CD8-positive, alpha-beta memory T cell (primary cell): ENCODE measurements at regions not wholly inside any gene's neighbourhood (a gene's known extent, or its start where the extent isn't known, plus 50 kb on each side); places are given as distances from the start of the nearest gene placed in this dataset.
A peak's percentile ranks its signal among the peaks of the same experiment; 100 is the strongest.

Experiments
- CTCF ChIA-PET: fragments of 350-600 bp; sonication (Branson Sonifier 250); formaldehyde crosslinking; loops from one replicate; lab custom pipeline; 2021; ENCODE audit warnings: antibody characterized with exemption; lab: Charles Lee
- POLR2A ChIA-PET: fragments of 350-600 bp; sonication (Branson Sonifier 250); formaldehyde crosslinking; loops from one replicate; lab custom pipeline; 2021; ENCODE audit warnings: antibody characterized with exemption; lab: Charles Lee
- DNase-seq, 5 donors: peaks; one replicate each; pipeline versions ENCODE4 v3.0.0 to v3.0.0-alpha.2; 2020 to 2022; ENCODE audit warnings: mixed read lengths in 1 of 5
- H3K27ac ChIP-seq: one replicate; pipeline ENCODE4 v1.7.0; 2013; ENCODE audit warnings: low read depth, mild to moderate bottlenecking, low read length, moderate library complexity
- H3K27me3 ChIP-seq: 2 replicates; pipeline ENCODE4 v1.7.0; 2013; ENCODE audit warnings: low read length, mild to moderate bottlenecking; ENCODE audit not compliant: insufficient read depth, poor library complexity, severe bottlenecking
- H3K36me3 ChIP-seq: 2 replicates; pipeline ENCODE4 v1.7.0; 2013; ENCODE audit warnings: mild to moderate bottlenecking, low read length, moderate library complexity; ENCODE audit not compliant: insufficient read depth
- H3K4me1 ChIP-seq: 2 replicates; pipeline ENCODE4 v1.7.0; 2013; ENCODE audit warnings: mild to moderate bottlenecking, low read length, moderate library complexity; ENCODE audit not compliant: insufficient read depth
- H3K4me3 ChIP-seq: 2 replicates; pipeline ENCODE4 v1.7.0; 2013; ENCODE audit warnings: mild to moderate bottlenecking, low read length
- H3K9me3 ChIP-seq: 2 replicates; pipeline ENCODE4 v1.7.0; 2013; ENCODE audit warnings: mild to moderate bottlenecking, low read length
- H3K27ac Mint-ChIP-seq, 8 donors: one replicate each; pipeline ENCODE4 v1.8.0; 2020 to 2021; ENCODE audit warnings: mixed read lengths in 8 of 8, mild to moderate bottlenecking in 6 of 8, inconsistent platforms in 3 of 8, moderate library complexity in 3 of 8
- H3K27me3 Mint-ChIP-seq, 2 donors: one replicate each; pipeline ENCODE4 v1.8.0; 2020 to 2021; ENCODE audit warnings: mixed read lengths in 2 of 2, mild to moderate bottlenecking in 1 of 2, moderate library complexity in 1 of 2
- H3K36me3 Mint-ChIP-seq, 3 donors: one replicate each; pipeline ENCODE4 v1.8.0; 2020 to 2021; ENCODE audit warnings: mixed read lengths in 3 of 3, inconsistent platforms in 1 of 3, mild to moderate bottlenecking in 1 of 3
- H3K4me1 Mint-ChIP-seq, 3 donors: one replicate each; pipeline ENCODE4 v1.8.0; 2020 to 2021; ENCODE audit warnings: mixed read lengths in 3 of 3, inconsistent platforms in 1 of 3, mild to moderate bottlenecking in 1 of 3
- H3K4me3 Mint-ChIP-seq, 7 donors: one replicate each; pipeline ENCODE4 v1.8.0; 2020 to 2021; ENCODE audit warnings: mixed read lengths in 7 of 7, mild to moderate bottlenecking in 6 of 7, moderate library complexity in 4 of 7, inconsistent platforms in 2 of 7
- H3K9me3 Mint-ChIP-seq, 5 donors: one replicate each; pipeline ENCODE4 v1.8.0; 2020 to 2022; ENCODE audit warnings: mixed read lengths in 5 of 5, mild to moderate bottlenecking in 3 of 5, moderate library complexity in 2 of 5, inconsistent platforms in 1 of 5

DNA sequence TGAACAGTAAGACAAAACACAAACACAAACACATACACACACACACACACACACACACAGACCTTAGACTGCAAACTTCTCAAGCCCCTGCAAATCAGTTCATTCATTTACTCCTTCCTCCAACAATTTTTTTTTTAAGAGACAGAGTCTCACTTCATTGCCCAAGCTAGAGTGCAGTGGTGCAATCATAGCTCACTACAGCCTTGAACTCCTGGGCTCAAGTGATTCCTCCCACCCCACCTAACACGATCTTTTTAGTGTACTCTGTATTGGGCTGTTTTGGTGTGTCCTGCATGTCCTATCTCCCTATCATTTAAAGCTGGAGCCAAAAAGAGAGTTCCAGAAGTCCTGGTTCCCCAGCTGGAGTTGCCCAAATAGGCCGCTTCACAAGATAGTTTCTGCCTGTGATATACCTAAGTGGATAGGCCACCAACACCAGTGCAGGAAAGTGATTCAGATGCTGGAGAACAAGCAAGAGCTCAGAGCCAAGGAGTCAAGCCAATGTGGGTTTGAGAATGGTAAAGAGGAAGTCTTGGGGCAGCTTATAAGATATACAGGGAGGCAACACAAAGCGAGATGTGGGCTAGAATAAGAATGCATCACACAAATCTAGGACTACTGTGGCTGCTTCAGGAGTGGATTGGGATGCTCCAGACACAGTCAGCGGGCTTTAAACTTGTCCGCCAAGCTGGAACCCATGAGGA, 85.4 kb upstream of the RAPGEF2 start:
- H3K27me3 Mint-ChIP-seq, result peaks cover 1 to 7% of the 10 kb centered on the region in 2 donors
- Histone ChIP-seq H3K27ac (no peak overlapping the region), H3K4me3 (no peak overlapping the region), H3K36me3 (no peaks in the 10 kb centered on the region), H3K9me3 (no peaks in the 10 kb centered on the region), H3K4me1 (no peaks in the 10 kb centered on the region), H3K27me3 (no peaks in the 10 kb centered on the region)
- no peaks in the 10 kb centered on the region for H3K9me3 Mint-ChIP-seq
- no peaks in the 10 kb centered on the region for H3K36me3 Mint-ChIP-seq
- no peak overlapping the region for H3K4me3 Mint-ChIP-seq
- ChIA-PET CTCF (interaction anchor here (1.3 to 1.5 kb wide), 2 partner anchors 12 to 166 kb away, joined by 3 read pairs; no protein-coding TSS in a partner anchor), POLR2A (no interaction called here)
- DNase-seq, result no peak
- no peak overlapping the region for H3K27ac Mint-ChIP-seq
- H3K4me1 Mint-ChIP-seq, result no peaks in the 10 kb centered on the region

DNA sequence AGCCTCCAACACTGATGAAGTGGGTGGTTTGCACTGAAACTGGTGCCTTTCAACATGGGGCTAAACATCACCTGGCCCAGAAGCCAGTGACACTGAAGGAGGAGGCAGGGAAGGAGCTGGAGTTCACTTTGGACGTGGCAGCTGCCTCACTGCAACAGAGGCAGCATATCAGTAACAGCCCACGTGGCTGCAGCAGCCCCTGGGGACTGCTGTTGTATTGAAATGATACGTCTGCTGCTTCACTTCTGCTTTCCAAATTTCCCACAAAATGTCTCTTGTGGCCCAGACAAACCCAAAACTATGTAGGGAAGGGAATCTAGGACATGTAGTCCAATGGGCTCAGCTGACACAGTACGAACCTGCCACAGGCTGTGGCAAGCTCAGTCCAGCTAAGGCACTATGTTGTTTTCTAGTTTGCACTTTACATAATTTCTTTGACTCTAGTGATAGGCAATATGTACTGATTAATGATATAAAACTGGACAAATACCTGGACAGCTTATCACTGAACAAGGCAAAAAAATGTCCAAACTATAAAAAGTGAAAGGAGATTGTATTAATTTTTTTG, 84.7 kb upstream of the RAPGEF2 start:
- POLR2A ChIA-PET, result no interaction called here
- CTCF ChIA-PET, result interaction anchor here (1.5 kb wide), 1 partner anchor 11 kb away, joined by 3 read pairs; no protein-coding TSS in a partner anchor

DNA sequence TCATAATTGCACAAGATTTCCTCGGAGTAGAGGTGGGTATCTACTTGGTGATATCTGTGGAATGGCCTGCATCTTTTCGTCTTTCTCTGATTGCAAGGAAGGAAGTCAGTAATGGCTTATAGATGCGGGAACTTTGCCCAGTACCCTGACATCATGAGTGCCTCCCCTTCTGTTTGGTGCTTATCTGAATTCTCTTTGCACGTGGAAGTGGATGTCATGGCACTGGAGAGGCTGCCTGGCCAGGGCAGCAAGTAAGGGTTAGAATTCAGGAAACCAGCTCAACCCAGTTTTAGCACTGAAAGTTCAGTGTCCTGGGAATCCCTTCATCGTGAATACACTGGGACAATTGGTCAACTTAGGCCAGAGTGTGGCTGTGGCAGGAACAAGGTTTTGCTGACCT, 83.5 kb upstream of the RAPGEF2 start:
- H3K9me3 ChIP-seq, result no peaks in the 10 kb centered on the region
- H3K36me3 Mint-ChIP-seq, result no peaks in the 10 kb centered on the region
- no peak overlapping the region for H3K27ac Mint-ChIP-seq
- ChIA-PET CTCF (no interaction called here), POLR2A (no interaction called here)
- no peaks in the 10 kb centered on the region for H3K27me3 ChIP-seq
- no peak overlapping the region for H3K4me3 Mint-ChIP-seq
- no peak overlapping the region for H3K4me3 ChIP-seq
- DNase-seq, result no peak
- no peaks in the 10 kb centered on the region for H3K4me1 Mint-ChIP-seq
- peaks cover 1 to 3% of the 10 kb centered on the region in 2 donors for H3K27me3 Mint-ChIP-seq
- H3K4me1 ChIP-seq, result no peaks in the 10 kb centered on the region
- no peaks in the 10 kb centered on the region for H3K9me3 Mint-ChIP-seq
- no peaks in the 10 kb centered on the region for H3K36me3 ChIP-seq
- no peak overlapping the region for H3K27ac ChIP-seq

More for the DNA sequence above, 84.7 kb upstream of the RAPGEF2 start:
- H3K36me3 Mint-ChIP-seq, result no peaks in the 10 kb centered on the region
- Histone ChIP-seq H3K27me3 (no peaks in the 10 kb centered on the region), H3K27ac (peak overlapping the region; percentile 6), H3K4me3 (no peak overlapping the region), H3K9me3 (no peaks in the 10 kb centered on the region), H3K36me3 (no peaks in the 10 kb centered on the region), H3K4me1 (no peaks in the 10 kb centered on the region)
- no peak overlapping the region for H3K27ac Mint-ChIP-seq
- DNase-seq, result no peak
- H3K27me3 Mint-ChIP-seq, result peaks cover 1 to 7% of the 10 kb centered on the region in 2 donors
- H3K4me1 Mint-ChIP-seq, result no peaks in the 10 kb centered on the region
- no peaks in the 10 kb centered on the region for H3K9me3 Mint-ChIP-seq
- no peak overlapping the region for H3K4me3 Mint-ChIP-seq

DNA sequence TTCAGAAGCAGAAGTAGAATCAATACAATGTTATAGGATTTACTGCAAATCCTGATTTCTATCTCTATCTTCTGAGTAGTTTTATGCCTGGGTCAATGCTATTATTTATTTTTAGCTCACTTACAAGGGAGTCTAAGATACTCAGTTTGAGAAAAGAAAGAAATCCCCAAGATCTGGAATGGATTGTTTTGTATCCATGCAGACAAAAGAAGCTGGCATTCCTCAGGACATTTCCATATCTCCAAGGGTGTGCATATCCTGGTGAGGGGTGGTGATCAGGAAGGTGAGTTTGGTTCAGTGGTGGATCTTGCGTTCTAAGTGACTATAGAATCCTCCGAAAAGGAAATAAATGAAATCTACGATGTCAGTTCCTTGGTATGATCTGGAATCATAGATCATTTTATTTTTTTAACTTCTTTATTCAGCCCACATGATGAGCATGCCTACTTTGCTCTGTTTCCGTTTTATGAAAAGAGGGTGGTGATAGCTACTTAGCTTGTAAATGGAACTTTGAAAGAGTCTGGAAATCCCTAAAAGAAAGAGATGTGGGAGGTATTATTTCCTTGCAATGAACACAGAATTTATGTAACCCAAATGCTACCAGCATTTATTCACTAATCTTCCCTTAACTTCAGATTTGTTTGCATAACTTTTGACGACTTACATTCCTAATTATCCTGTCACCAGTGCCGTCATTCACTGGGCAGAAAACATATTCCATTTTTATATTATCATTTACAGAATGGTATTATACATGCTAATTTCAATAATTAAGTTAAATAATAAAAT, 81.1 kb upstream of the RAPGEF2 start:
- H3K27ac Mint-ChIP-seq, result no peak overlapping the region
- POLR2A ChIA-PET, result no interaction called here

DNA sequence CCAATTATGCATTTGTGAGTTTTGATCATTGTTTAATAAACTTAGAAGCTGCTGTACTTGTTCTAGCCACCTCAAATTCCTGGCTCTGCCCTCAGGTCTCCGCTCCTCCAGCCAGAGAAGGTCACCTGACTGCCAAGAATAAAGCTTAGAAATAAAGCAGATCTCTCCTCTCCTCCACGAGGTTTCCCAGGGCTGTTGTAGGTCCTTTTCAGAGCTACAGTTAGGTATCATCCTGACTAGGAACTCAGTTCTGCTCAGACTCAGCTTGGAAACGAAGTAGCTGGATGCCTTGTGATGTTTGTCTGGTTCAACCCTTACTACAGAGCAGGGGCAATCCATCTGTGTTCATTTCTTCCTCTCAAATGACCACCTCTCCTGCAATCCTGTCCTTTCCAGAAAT, 79.1 kb upstream of the RAPGEF2 start:
- H3K9me3 Mint-ChIP-seq, result no peaks in the 10 kb centered on the region
- peaks cover 1 to 3% of the 10 kb centered on the region in 2 donors for H3K27me3 Mint-ChIP-seq
- H3K4me1 ChIP-seq, result no peaks in the 10 kb centered on the region
- H3K9me3 ChIP-seq, result no peaks in the 10 kb centered on the region
- H3K36me3 Mint-ChIP-seq, result no peaks in the 10 kb centered on the region
- H3K36me3 ChIP-seq, result no peaks in the 10 kb centered on the region
- H3K27ac Mint-ChIP-seq, result peak overlapping the region in 1 of 8 donors; percentile 13
- no peak for DNase-seq
- no peak overlapping the region for H3K27ac ChIP-seq
- no peak overlapping the region for H3K4me3 ChIP-seq
- POLR2A ChIA-PET, result no interaction called here
- H3K4me3 Mint-ChIP-seq, result no peak overlapping the region
- no peaks in the 10 kb centered on the region for H3K27me3 ChIP-seq
- CTCF ChIA-PET, result no interaction called here
- no peaks in the 10 kb centered on the region for H3K4me1 Mint-ChIP-seq

More for the DNA sequence above, 81.1 kb upstream of the RAPGEF2 start:
- no peaks in the 10 kb centered on the region for H3K27me3 ChIP-seq
- no peaks in the 10 kb centered on the region for H3K36me3 ChIP-seq
- CTCF ChIA-PET, result no interaction called here
- Mint-ChIP-seq H3K4me1 (no peaks in the 10 kb centered on the region), H3K4me3 (no peak overlapping the region), H3K27me3 (peaks cover 1 to 3% of the 10 kb centered on the region in 2 donors), H3K9me3 (no peaks in the 10 kb centered on the region), H3K36me3 (no peaks in the 10 kb centered on the region)
- no peak overlapping the region for H3K27ac ChIP-seq
- H3K4me1 ChIP-seq, result no peaks in the 10 kb centered on the region
- no peak overlapping the region for H3K4me3 ChIP-seq
- no peak for DNase-seq
- no peaks in the 10 kb centered on the region for H3K9me3 ChIP-seq

DNA sequence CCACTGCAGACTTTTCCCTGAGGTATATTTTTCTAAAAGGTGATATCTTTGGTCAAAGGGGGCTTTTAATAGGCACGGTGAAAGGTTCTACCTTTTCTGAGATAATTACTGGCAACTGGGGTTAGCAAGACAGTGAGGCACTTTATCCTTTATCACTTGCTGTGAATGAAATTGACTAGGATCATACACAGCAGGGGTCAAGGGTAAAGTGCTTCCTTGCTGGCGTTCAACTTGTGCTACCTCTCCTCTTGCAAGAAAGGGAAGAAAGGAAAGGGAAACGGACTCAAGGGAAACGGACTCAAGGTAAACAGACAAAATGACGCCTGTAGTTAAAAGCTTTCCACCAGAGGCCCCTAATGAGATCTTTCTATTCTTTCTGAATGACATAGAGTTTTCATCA, 78.6 kb upstream of the RAPGEF2 start:
- H3K4me3 ChIP-seq, result no peak overlapping the region
- H3K27ac ChIP-seq, result no peak overlapping the region
- Mint-ChIP-seq H3K9me3 (no peaks in the 10 kb centered on the region), H3K36me3 (no peaks in the 10 kb centered on the region), H3K4me1 (no peaks in the 10 kb centered on the region), H3K27ac (no peak overlapping the region), H3K4me3 (no peak overlapping the region), H3K27me3 (peaks cover 1 to 7% of the 10 kb centered on the region in 2 donors)
- H3K27me3 ChIP-seq, result no peaks in the 10 kb centered on the region
- ChIA-PET POLR2A (no interaction called here), CTCF (no interaction called here)
- H3K36me3 ChIP-seq, result no peaks in the 10 kb centered on the region
- no peak for DNase-seq
- H3K9me3 ChIP-seq, result no peaks in the 10 kb centered on the region
- no peaks in the 10 kb centered on the region for H3K4me1 ChIP-seq

DNA sequence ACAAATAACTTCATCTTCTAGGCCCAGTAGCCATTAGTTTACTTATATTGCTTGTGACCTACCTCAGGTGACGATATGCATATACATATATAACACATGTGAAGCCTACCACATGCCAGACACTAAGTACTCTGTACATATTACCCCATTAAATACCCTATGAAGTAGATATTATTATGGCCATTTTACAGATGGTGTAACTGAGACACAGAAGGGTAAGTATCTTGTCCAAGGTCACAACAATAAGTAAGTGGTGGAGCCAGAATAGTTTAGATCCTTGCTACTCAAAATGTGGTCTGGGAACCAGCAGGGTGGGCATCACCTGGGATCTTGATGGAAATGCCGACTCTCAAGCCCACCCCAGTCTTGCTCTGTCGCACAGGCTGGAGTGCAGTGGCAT, 78.1 kb upstream of the RAPGEF2 start:
- Mint-ChIP-seq H3K9me3 (no peaks in the 10 kb centered on the region), H3K4me3 (no peak overlapping the region), H3K4me1 (no peaks in the 10 kb centered on the region), H3K36me3 (no peaks in the 10 kb centered on the region), H3K27me3 (peaks cover 1 to 4% of the 10 kb centered on the region in 2 donors), H3K27ac (no peak overlapping the region)
- ChIA-PET POLR2A (no interaction called here), CTCF (no interaction called here)
- H3K27ac ChIP-seq, result no peak overlapping the region
- no peaks in the 10 kb centered on the region for H3K4me1 ChIP-seq
- no peaks in the 10 kb centered on the region for H3K27me3 ChIP-seq
- no peaks in the 10 kb centered on the region for H3K9me3 ChIP-seq
- no peak for DNase-seq
- H3K36me3 ChIP-seq, result no peaks in the 10 kb centered on the region
- no peak overlapping the region for H3K4me3 ChIP-seq

DNA sequence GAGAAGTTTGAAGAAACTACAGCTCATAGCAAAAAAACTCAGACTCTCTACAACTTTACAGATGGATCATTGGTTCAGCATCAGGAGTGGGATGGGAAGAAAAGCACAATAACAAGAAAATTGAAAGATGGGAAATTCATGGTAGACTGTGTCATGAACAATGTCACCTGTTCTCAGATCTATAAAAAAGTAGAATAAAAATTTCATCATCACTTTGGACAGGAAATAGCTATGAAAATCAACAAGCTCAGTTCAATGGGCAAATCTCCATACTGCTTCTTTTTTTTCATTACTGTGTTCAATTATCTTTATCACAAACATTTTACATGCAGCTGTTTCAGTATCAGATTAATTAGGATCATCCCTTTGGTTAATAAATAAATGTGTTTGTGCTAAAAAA, 76.5 kb upstream of the RAPGEF2 start:
- no peaks in the 10 kb centered on the region for H3K9me3 ChIP-seq
- peaks cover 6 to 10% of the 10 kb centered on the region in 2 donors for H3K27me3 Mint-ChIP-seq
- no peak overlapping the region for H3K27ac ChIP-seq
- ChIA-PET POLR2A (no interaction called here), CTCF (no interaction called here)
- H3K9me3 Mint-ChIP-seq, result no peaks in the 10 kb centered on the region
- no peaks in the 10 kb centered on the region for H3K27me3 ChIP-seq
- H3K36me3 ChIP-seq, result no peaks in the 10 kb centered on the region
- H3K4me1 Mint-ChIP-seq, result no peaks in the 10 kb centered on the region
- H3K27ac Mint-ChIP-seq, result no peak overlapping the region
- H3K4me3 ChIP-seq, result no peak overlapping the region
- no peak overlapping the region for H3K4me3 Mint-ChIP-seq
- H3K4me1 ChIP-seq, result no peaks in the 10 kb centered on the region
- no peak for DNase-seq
- no peaks in the 10 kb centered on the region for H3K36me3 Mint-ChIP-seq
